GM21786 (cell line): ENCODE measurements at regions not wholly inside any gene's neighbourhood (a gene's known extent, or its start where the extent isn't known, plus 50 kb on each side); places are given as distances from the start of the nearest gene placed in this dataset.
"Not testable (repeated sequence)": the region's sequence is repeated elsewhere in the genome, so short reads cannot be mapped to it uniquely, and the experiment has no call there.

Experiments used
- ATAC-seq: cut with Tn5 transposase; IDR thresholded peaks from one replicate; pipeline ENCODE4 v1.9.1; 2021; ENCODE audit not compliant: unreplicated experiment

- no peak for ATAC-seq
These were observed 287.8 kb upstream of the FOXF1 start for GRCh38 chr16:86222547-86222946.

- no peak for ATAC-seq
These were observed 287.3 kb upstream of the FOXF1 start for GRCh38 chr16:86222965-86223551.

- no peak for ATAC-seq
These were observed 286.2 kb upstream of the FOXF1 start for GRCh38 chr16:86224126-86224525.

- ATAC-seq = no peak
These were observed 285.7 kb upstream of the FOXF1 start for GRCh38 chr16:86224629-86225028.

GRCh38 chr16:86225905-86226371, 284.4 kb upstream of the FOXF1 start:
- no peak for ATAC-seq

- ATAC-seq = no peak
These were observed 283.3 kb upstream of the FOXF1 start for GRCh38 chr16:86227041-86227440.

- ATAC-seq = no peak
These were observed 282.5 kb upstream of the FOXF1 start for GRCh38 chr16:86227801-86228200.

GRCh38 chr16:86228713-86229112, 281.6 kb upstream of the FOXF1 start:
- no peak for ATAC-seq

GRCh38 chr16:86229283-86229682, 281.0 kb upstream of the FOXF1 start:
- no peak for ATAC-seq

- ATAC-seq = no peak
These were observed 280.3 kb upstream of the FOXF1 start for GRCh38 chr16:86229866-86230656.

- ATAC-seq = no peak
These were observed 278.9 kb upstream of the FOXF1 start for GRCh38 chr16:86231321-86231995.

- no peak for ATAC-seq
These were observed 278.4 kb upstream of the FOXF1 start for GRCh38 chr16:86231996-86232350.

GRCh38 chr16:86232496-86232895, 277.8 kb upstream of the FOXF1 start:
- ATAC-seq = no peak

GRCh38 chr16:86233506-86233905, 276.8 kb upstream of the FOXF1 start:
- ATAC-seq = not testable (repeated sequence)

- ATAC-seq = no peak
These were observed 270.9 kb upstream of the FOXF1 start for GRCh38 chr16:86239381-86239780.

GRCh38 chr16:86240716-86241363, 269.5 kb upstream of the FOXF1 start:
- ATAC-seq = no peak

GRCh38 chr16:86241681-86242080, 268.6 kb upstream of the FOXF1 start:
- ATAC-seq = no peak

- ATAC-seq = no peak
These were observed 267.8 kb upstream of the FOXF1 start for GRCh38 chr16:86242244-86243122.

- ATAC-seq = no peak
These were observed 267.2 kb upstream of the FOXF1 start for GRCh38 chr16:86243123-86243473.

- ATAC-seq = no peak
These were observed 266.7 kb upstream of the FOXF1 start for GRCh38 chr16:86243571-86244154.
